K562 (cell line): ENCODE measurements at regions not wholly inside any gene's neighbourhood (a gene's known extent, or its start where the extent isn't known, plus 50 kb on each side); places are given as distances from the start of the nearest gene placed in this dataset.

Source experiments
- ATAC-seq: fragments of 200-7000 bp; cut with Tn5 transposase; 3 replicates; pipeline ENCODE4 v1.9.1; 2020; ENCODE audit warnings: moderate library complexity
- BruUV-seq: library from RNA; stranded (reverse); fragments of 400-500 nt; replicated peaks from 2 replicates; lab custom pipeline; 2021; lab: Mats Ljungman, UMichigan
- CTCF ChIA-PET: fragments of 300-600 bp; formaldehyde crosslinking; extraction: SDS; loops from one replicate; lab custom pipeline; 2021; ENCODE audit warnings: low intra/inter-chr PET ratio; lab: Yijun Ruan, JAX
- POLR2A ChIA-PET: fragments of 300-600, 350-650 bp; sonication (Branson Sonifier 250); formaldehyde crosslinking; extraction: SDS; loops from one replicate; lab custom pipeline; 2021; ENCODE audit warnings: antibody characterized with exemption, inconsistent platforms; lab: Yijun Ruan, JAX
- DNase-seq, 4 experiments: peaks; one replicate each; pipeline versions ENCODE4 v3.0.0 to v3.0.0-alpha.2; 2011 to 2018; ENCODE audit warnings: low spot score in 3 of 4, mixed read lengths in 3 of 4; ENCODE audit errors: extremely low read depth in 1 of 4
- FAIRE-seq: peaks from 2 replicates; lab custom pipeline; 2011; peaks lifted over from hg19 to GRCh38; lab: Jason Lieb, UNC
- H2AFZ ChIP-seq: 2 replicates; pipeline ENCODE4 v1.6.0; 2011; ENCODE audit warnings: low read depth, low read length, control low read depth, inconsistent platforms
- H3K27ac ChIP-seq: fragments of 200-600 bp; 3 replicates; pipeline ENCODE4 v1.8.0; 2011; ENCODE audit warnings: low read depth, mild to moderate bottlenecking, control low read depth, inconsistent platforms, low read length, moderate library complexity, mixed read lengths; ENCODE audit errors: extremely low read depth
- H3K27me3 ChIP-seq, 2 experiments: fragments of 300-600 bp in 1 of 2; 2 replicates in 1 of 2; 3 replicates in 1 of 2; pipeline versions ENCODE4 v1.6.0 to v1.8.0; 2011; ENCODE audit warnings: inconsistent platforms in 2 of 2, low read length in 2 of 2, mild to moderate bottlenecking in 1 of 2, mixed read lengths in 1 of 2, moderate library complexity in 1 of 2; ENCODE audit not compliant: control insufficient read depth in 2 of 2, insufficient read depth in 2 of 2
- H3K36me3 ChIP-seq: fragments of 300-600 bp; 3 replicates; pipeline ENCODE4 v1.8.0; 2011; ENCODE audit warnings: mild to moderate bottlenecking, low read length, inconsistent platforms; ENCODE audit not compliant: control insufficient read depth, insufficient read depth
- H3K4me1 ChIP-seq, 2 experiments: fragments of 200-600 bp in 1 of 2; replicated peaks in 1 of 2; 2 replicates in 1 of 2; 3 replicates in 1 of 2; pipeline versions ENCODE4 v1.5.1 to v1.8.0; 2011; ENCODE audit warnings: inconsistent platforms in 2 of 2, low read length in 2 of 2, mild to moderate bottlenecking in 1 of 2, mixed read lengths in 1 of 2, moderate library complexity in 1 of 2; ENCODE audit not compliant: control insufficient read depth in 2 of 2, insufficient read depth in 2 of 2
- H3K4me2 ChIP-seq: 2 replicates; pipeline ENCODE4 v1.6.1; 2011; ENCODE audit warnings: low read length, control low read depth, inconsistent platforms, mixed read lengths; ENCODE audit not compliant: insufficient read depth
- H3K4me3 ChIP-seq: fragments of 200-600 bp; sonication (generic), shearing (Covaris generic); 2 replicates; pipeline ENCODE4 v1.5.1; 2016; ENCODE audit warnings: control low read depth, inconsistent platforms
- H3K79me2 ChIP-seq: fragments of 200-600 bp; 3 replicates; pipeline ENCODE4 v1.8.0; 2011; ENCODE audit warnings: low read length, inconsistent platforms; ENCODE audit not compliant: control insufficient read depth, insufficient read depth
- H3K9ac ChIP-seq, 2 experiments: 2 replicates each; pipeline versions ENCODE4 v1.6.0 to v1.6.1; 2011; ENCODE audit warnings: low read depth in 2 of 2, low read length in 2 of 2, control low read depth in 1 of 2, inconsistent platforms in 1 of 2, mild to moderate bottlenecking in 1 of 2, mixed read lengths in 1 of 2; ENCODE audit not compliant: insufficient read depth in 1 of 2
- H3K9me1 ChIP-seq: one replicate; pipeline ENCODE4 v1.6.0; 2011; ENCODE audit warnings: inconsistent platforms, mild to moderate bottlenecking, low read length, moderate library complexity; ENCODE audit not compliant: control insufficient read depth, insufficient read depth
- H3K9me3 ChIP-seq: replicated peaks from 2 replicates; pipeline ENCODE4 v1.5.1; 2011; ENCODE audit warnings: low read depth, low read length, inconsistent platforms; ENCODE audit not compliant: control insufficient read depth, insufficient read depth
- H4K20me1 ChIP-seq: replicated peaks from 2 replicates; pipeline ENCODE4 v1.6.1; 2011; ENCODE audit warnings: low read length, inconsistent platforms, mixed read lengths; ENCODE audit not compliant: control insufficient read depth, insufficient read depth
- ETV1 ChIP-seq: fragments of 450-650 bp; conservative IDR thresholded peaks from 2 replicates; pipeline ENCODE4 v1.6.1; 2016; ENCODE audit warnings: missing genetic modification characterization, control low read depth, low read depth, missing compliant biosample characterization
- HDAC2 ChIP-seq: fragments of 450-650 bp; IDR thresholded peaks from 2 replicates; pipeline ENCODE4 v1.6.1; 2016; ENCODE audit warnings: mild to moderate bottlenecking
- HEY1 ChIP-seq: fragments of 250-450 bp; sonication (Bioruptor Pico); IDR thresholded peaks from 2 replicates; pipeline ENCODE4 v1.5.0; 2020; ENCODE audit warnings: mild to moderate bottlenecking, moderate library complexity, borderline replicate concordance
- MEIS2 ChIP-seq: fragments of 450-650 bp; IDR thresholded peaks from 2 replicates; pipeline ENCODE4 v1.6.1; 2014; ENCODE audit warnings: mild to moderate bottlenecking; ENCODE audit not compliant: partially characterized antibody
- NCOA2 ChIP-seq, 2 experiments: fragments of 450-650 bp; IDR thresholded peaks; 2 replicates each; pipeline ENCODE4 v1.6.1; 2018; ENCODE audit warnings: mild to moderate bottlenecking in 2 of 2, moderate library complexity in 1 of 2; ENCODE audit not compliant: partially characterized antibody in 2 of 2
- NELFE ChIP-seq: IDR thresholded peaks from 2 replicates; pipeline ENCODE4 v1.6.1; 2011; ENCODE audit warnings: mild to moderate bottlenecking; ENCODE audit not compliant: insufficient read depth, insufficient read length
- OTX1 ChIP-seq: fragments of 450-650 bp; formaldehyde crosslinking; IDR thresholded peaks from 2 replicates; pipeline ENCODE4 v1.4.0; 2022; ENCODE audit warnings: mild to moderate bottlenecking
- ZNF282 ChIP-seq: sonication (generic); formaldehyde crosslinking; IDR thresholded peaks from 2 replicates; pipeline ENCODE4 v1.8.1; 2023; ENCODE audit warnings: missing genetic modification reagents
- ZNF436 ChIP-seq: fragments of 250-450, 450-650 bp; sonication (Bioruptor Pico); formaldehyde crosslinking; IDR thresholded peaks from 2 replicates; pipeline ENCODE4 v1.7.0; 2020; ENCODE audit warnings: mild to moderate bottlenecking
- ZNF77 ChIP-seq: fragments of 250-450 bp; sonication (Bioruptor Pico); IDR thresholded peaks from 2 replicates; pipeline ENCODE4 v1.5.0; 2020
- in situ Hi-C: fragments of 300-500 bp; cut with MboI; formaldehyde crosslinking; loops from 4 replicates; pipeline ENCODE4 v1.15.0; 2018; ENCODE audit warnings: inconsistent platforms, mixed read lengths
- intact Hi-C: fragments of 100-400 bp; cut with micrococcal nuclease; formaldehyde crosslinking; loops from 2 replicates; pipeline ENCODE4 v1.14.2; 2022
- TF ChIP-seq, protein P1 (sequence below), 3 experiments: IDR thresholded peaks in 2 of 3; conservative IDR thresholded peaks in 1 of 3; 2 replicates each; pipeline ENCODE4 v1.5.1; 2011 to 2012; ENCODE audit warnings: low read length in 3 of 3, mild to moderate bottlenecking in 3 of 3, control low read depth in 2 of 3, improper control_type of control experiment in 1 of 3, inconsistent platforms in 1 of 3, low read depth in 1 of 3, mixed read lengths in 1 of 3, moderate library complexity in 1 of 3; ENCODE audit not compliant: insufficient read depth in 2 of 3
- TF ChIP-seq, protein P2 (sequence below): fragments of 450-650 bp; IDR thresholded peaks from 2 replicates; pipeline ENCODE4 v1.6.1; 2016
- TF ChIP-seq, protein P3 (sequence below): sonication (generic); IDR thresholded peaks from 2 replicates; pipeline ENCODE4 v1.6.1; 2016

DNA sequence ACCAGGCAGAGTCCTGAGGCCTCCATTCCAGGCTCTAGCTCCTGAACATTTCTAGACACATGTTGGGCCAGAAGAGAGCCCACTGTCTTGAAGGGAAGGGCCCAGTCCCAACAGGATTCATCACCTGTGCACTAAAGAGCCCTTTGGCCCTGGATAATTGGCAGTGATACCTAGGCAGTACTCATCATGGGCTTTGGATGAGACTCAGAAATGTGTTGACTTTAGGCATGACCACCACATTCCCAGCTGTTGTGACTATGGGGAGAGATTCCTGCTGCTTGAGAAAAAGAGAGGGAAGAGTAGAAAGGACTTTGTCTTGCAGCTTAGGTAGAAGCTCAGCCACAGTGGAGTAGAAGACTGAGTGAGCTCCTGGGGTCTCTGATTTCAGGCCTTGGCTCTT is 138.4 kb upstream of the DAPK1 start:
- no peaks in the 10 kb centered on the region for H4K20me1 ChIP-seq
- ATAC-seq, result no peak
- no peak overlapping the region for H3K27ac ChIP-seq
- H3K4me2 ChIP-seq, result no peak overlapping the region
- FAIRE-seq, result no peak
- intact Hi-C loops, result no loop called here
- CTCF ChIA-PET, result no interaction called here
- no peaks in the 10 kb centered on the region; the same call in 1 of the 2 replicates for H3K9me3 ChIP-seq
- POLR2A ChIA-PET, result no interaction called here
- H3K36me3 ChIP-seq, result no peaks in the 10 kb centered on the region
- no peaks in the 10 kb centered on the region for H3K79me2 ChIP-seq
- in situ Hi-C loops, result no loop called here
- DNase-seq, result no peak
- H3K9me1 ChIP-seq, result no peaks in the 10 kb centered on the region
- H3K4me1 ChIP-seq, result no peaks in the 10 kb centered on the region
- TF ChIP-seq HEY1 (CRISPR knock-in tag), result no peak
- TF ChIP-seq, protein P1, sequence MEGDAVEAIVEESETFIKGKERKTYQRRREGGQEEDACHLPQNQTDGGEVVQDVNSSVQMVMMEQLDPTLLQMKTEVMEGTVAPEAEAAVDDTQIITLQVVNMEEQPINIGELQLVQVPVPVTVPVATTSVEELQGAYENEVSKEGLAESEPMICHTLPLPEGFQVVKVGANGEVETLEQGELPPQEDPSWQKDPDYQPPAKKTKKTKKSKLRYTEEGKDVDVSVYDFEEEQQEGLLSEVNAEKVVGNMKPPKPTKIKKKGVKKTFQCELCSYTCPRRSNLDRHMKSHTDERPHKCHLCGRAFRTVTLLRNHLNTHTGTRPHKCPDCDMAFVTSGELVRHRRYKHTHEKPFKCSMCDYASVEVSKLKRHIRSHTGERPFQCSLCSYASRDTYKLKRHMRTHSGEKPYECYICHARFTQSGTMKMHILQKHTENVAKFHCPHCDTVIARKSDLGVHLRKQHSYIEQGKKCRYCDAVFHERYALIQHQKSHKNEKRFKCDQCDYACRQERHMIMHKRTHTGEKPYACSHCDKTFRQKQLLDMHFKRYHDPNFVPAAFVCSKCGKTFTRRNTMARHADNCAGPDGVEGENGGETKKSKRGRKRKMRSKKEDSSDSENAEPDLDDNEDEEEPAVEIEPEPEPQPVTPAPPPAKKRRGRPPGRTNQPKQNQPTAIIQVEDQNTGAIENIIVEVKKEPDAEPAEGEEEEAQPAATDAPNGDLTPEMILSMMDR (IDR thresholded peaks at IDR 0.05 in 2 of 3, conservative IDR thresholded peaks at IDR 0.05 in 1 of 3; ENCODE audit: insufficient read depth in 2 of 3, low read depth in 1 of 3, low read length in 3 of 3), result no peak
- TF ChIP-seq NCOA2 (IDR thresholded peaks at IDR 0.05; ENCODE audit: partially characterized antibody in 2 of 2), result no peak
- TF ChIP-seq ETV1, result no peak
- TF ChIP-seq ZNF77 (CRISPR knock-in tag), result no peak
- no peak for TF ChIP-seq ZNF282 (CRISPR knock-in tag)
- TF ChIP-seq MEIS2, result no peak
- no peak for TF ChIP-seq HDAC2
- TF ChIP-seq OTX1, result no peak
- TF ChIP-seq, protein P2, sequence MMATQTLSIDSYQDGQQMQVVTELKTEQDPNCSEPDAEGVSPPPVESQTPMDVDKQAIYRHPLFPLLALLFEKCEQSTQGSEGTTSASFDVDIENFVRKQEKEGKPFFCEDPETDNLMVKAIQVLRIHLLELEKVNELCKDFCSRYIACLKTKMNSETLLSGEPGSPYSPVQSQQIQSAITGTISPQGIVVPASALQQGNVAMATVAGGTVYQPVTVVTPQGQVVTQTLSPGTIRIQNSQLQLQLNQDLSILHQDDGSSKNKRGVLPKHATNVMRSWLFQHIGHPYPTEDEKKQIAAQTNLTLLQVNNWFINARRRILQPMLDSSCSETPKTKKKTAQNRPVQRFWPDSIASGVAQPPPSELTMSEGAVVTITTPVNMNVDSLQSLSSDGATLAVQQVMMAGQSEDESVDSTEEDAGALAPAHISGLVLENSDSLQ, result no peak
- TF ChIP-seq ZNF436 (CRISPR knock-in tag), result no peak
- TF ChIP-seq, protein P3, sequence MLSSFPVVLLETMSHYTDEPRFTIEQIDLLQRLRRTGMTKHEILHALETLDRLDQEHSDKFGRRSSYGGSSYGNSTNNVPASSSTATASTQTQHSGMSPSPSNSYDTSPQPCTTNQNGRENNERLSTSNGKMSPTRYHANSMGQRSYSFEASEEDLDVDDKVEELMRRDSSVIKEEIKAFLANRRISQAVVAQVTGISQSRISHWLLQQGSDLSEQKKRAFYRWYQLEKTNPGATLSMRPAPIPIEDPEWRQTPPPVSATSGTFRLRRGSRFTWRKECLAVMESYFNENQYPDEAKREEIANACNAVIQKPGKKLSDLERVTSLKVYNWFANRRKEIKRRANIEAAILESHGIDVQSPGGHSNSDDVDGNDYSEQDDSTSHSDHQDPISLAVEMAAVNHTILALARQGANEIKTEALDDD, result no peak
- TF ChIP-seq NELFE, result no peak
- no peaks in the 10 kb centered on the region for H3K27me3 ChIP-seq
- no peak overlapping the region for H3K4me3 ChIP-seq
- H3K9ac ChIP-seq, result no peak overlapping the region
- no TSS peak for BruUV-seq
- H2AFZ ChIP-seq, result no peak overlapping the region
